H1 (cell line): ENCODE measurements at regions not wholly inside any gene's neighbourhood (a gene's known extent, or its start where the extent isn't known, plus 50 kb on each side); places are given as distances from the start of the nearest gene placed in this dataset.

Source experiments
- CTCF ChIA-PET: fragments of 300-600 bp; sonication (Branson Sonifier 250); formaldehyde crosslinking; loops from one replicate; lab custom pipeline; 2021; ENCODE audit not compliant: partially characterized antibody; lab: Charles Lee
- POLR2A ChIA-PET: fragments of 300-600 bp; sonication (Branson Sonifier 250); formaldehyde crosslinking; loops from one replicate; lab custom pipeline; 2021; ENCODE audit warnings: inconsistent platforms; ENCODE audit not compliant: partially characterized antibody; lab: Charles Lee
- DNase-seq, 2 experiments: peaks; one replicate each; pipeline versions ENCODE4 v3.0.0 to v3.0.0-alpha.2; 2010 to 2022; ENCODE audit warnings: low spot score in 2 of 2, low read depth in 1 of 2, mixed read lengths in 1 of 2
- FAIRE-seq: peaks from 2 replicates; lab custom pipeline; 2011; peaks lifted over from hg19 to GRCh38; lab: Jason Lieb, UNC
- H2AFZ ChIP-seq: 2 replicates; pipeline ENCODE4 v1.8.1; 2012; ENCODE audit warnings: low read length, inconsistent platforms
- H2AK5ac ChIP-seq: 2 replicates; pipeline ENCODE4 v1.6.1; 2013; ENCODE audit warnings: low read depth, low read length
- H2BK120ac ChIP-seq: replicated peaks from 2 replicates; pipeline ENCODE3; 2013; ENCODE audit warnings: low read depth, low read length, inconsistent platforms
- H2BK12ac ChIP-seq: 2 replicates; pipeline ENCODE4 v1.6.1; 2013; ENCODE audit warnings: low read depth, low read length
- H2BK15ac ChIP-seq: 2 replicates; pipeline ENCODE4 v1.6.1; 2013; ENCODE audit warnings: low read length
- H2BK20ac ChIP-seq: 2 replicates; pipeline ENCODE4 v1.6.1; 2013; ENCODE audit warnings: low read length
- H2BK5ac ChIP-seq: 2 replicates; pipeline ENCODE4 v1.6.1; 2013; ENCODE audit warnings: low read depth, low read length
- H3K14ac ChIP-seq: 2 replicates; pipeline ENCODE4 v1.6.1; 2013; ENCODE audit warnings: inconsistent platforms; ENCODE audit not compliant: insufficient read length
- H3K18ac ChIP-seq: 2 replicates; pipeline ENCODE4 v1.6.1; 2013; ENCODE audit warnings: low read length; ENCODE audit errors: extremely low read depth
- H3K23ac ChIP-seq: 2 replicates; pipeline ENCODE4 v1.6.1; 2013; ENCODE audit warnings: inconsistent platforms; ENCODE audit not compliant: insufficient read length
- H3K23me2 ChIP-seq: 2 replicates; pipeline ENCODE4 v1.6.1; 2013; ENCODE audit warnings: low read depth, low read length
- H3K27ac ChIP-seq: 2 replicates; pipeline ENCODE4 v1.6.1; 2011; ENCODE audit warnings: low read depth, low read length, inconsistent platforms
- H3K27me3 ChIP-seq, 4 experiments: replicated peaks in 1 of 4; 1 replicate in 1 of 4; 2 replicates in 3 of 4; pipeline versions ENCODE4 v1.6.1 to v1.8.1; 2011 to 2013; ENCODE audit warnings: low read length in 3 of 4, mild to moderate bottlenecking in 3 of 4, inconsistent platforms in 2 of 4, mixed read lengths in 2 of 4, moderate library complexity in 1 of 4; ENCODE audit not compliant: control insufficient read depth in 3 of 4, insufficient read depth in 3 of 4; ENCODE audit errors: extremely low read depth in 1 of 4
- H3K36me3 ChIP-seq, 4 experiments: 2 replicates each; pipeline versions ENCODE4 v1.6.1 to v1.8.1; 2011 to 2013; ENCODE audit warnings: mild to moderate bottlenecking in 4 of 4, low read length in 3 of 4, moderate library complexity in 2 of 4, control low read depth in 1 of 4, inconsistent platforms in 1 of 4; ENCODE audit not compliant: insufficient read depth in 4 of 4, control insufficient read depth in 2 of 4
- H3K4ac ChIP-seq: replicated peaks from 2 replicates; pipeline ENCODE3; 2013; ENCODE audit warnings: low read length, low read depth, mixed read lengths, inconsistent platforms; ENCODE audit not compliant: insufficient read length
- H3K4me1 ChIP-seq, 4 experiments: replicated peaks in 1 of 4; 1 replicate in 1 of 4; 2 replicates in 3 of 4; pipeline versions ENCODE4 v1.6.1 to v1.8.1; 2011 to 2013; ENCODE audit warnings: low read length in 3 of 4, inconsistent platforms in 2 of 4, mixed read lengths in 1 of 4; ENCODE audit not compliant: insufficient read depth in 4 of 4, control insufficient read depth in 3 of 4
- H3K4me2 ChIP-seq, 2 experiments: 2 replicates each; pipeline versions ENCODE4 v1.6.1 to v1.8.1; 2011 to 2013; ENCODE audit warnings: low read depth in 2 of 2, low read length in 2 of 2, control low read depth in 1 of 2, inconsistent platforms in 1 of 2, mild to moderate bottlenecking in 1 of 2; ENCODE audit not compliant: insufficient read depth in 1 of 2
- H3K4me3 ChIP-seq, 4 experiments: fragments of 200-600, 300-600 bp in 1 of 4; sonication (generic), shearing (Covaris generic), sonication (Bioruptor Twin) in 1 of 4; 2 replicates each; pipeline versions ENCODE4 v1.5.1 to v1.8.1; 2011 to 2016; ENCODE audit warnings: low read length in 4 of 4, low read depth in 3 of 4, control low read depth in 2 of 4, inconsistent platforms in 2 of 4, mild to moderate bottlenecking in 2 of 4, mixed read lengths in 1 of 4, moderate library complexity in 1 of 4; ENCODE audit not compliant: insufficient read depth in 2 of 4; ENCODE audit errors: extremely low read depth in 1 of 4
- H3K56ac ChIP-seq: replicated peaks from 2 replicates; pipeline ENCODE3; 2013; ENCODE audit warnings: low read depth, mild to moderate bottlenecking, mixed read lengths, low read length, inconsistent platforms; ENCODE audit not compliant: insufficient read length
- H3K79me1 ChIP-seq: 2 replicates; pipeline ENCODE4 v1.6.1; 2013; ENCODE audit warnings: low read depth, low read length, control low read depth
- H3K79me2 ChIP-seq, 2 experiments: 2 replicates each; pipeline versions ENCODE4 v1.6.1 to v1.8.1; 2012 to 2013; ENCODE audit warnings: low read length in 2 of 2, mild to moderate bottlenecking in 2 of 2, inconsistent platforms in 1 of 2; ENCODE audit not compliant: insufficient read depth in 2 of 2, control insufficient read depth in 1 of 2
- H3K9ac ChIP-seq, 4 experiments: replicated peaks in 1 of 4; 1 replicate in 1 of 4; 2 replicates in 3 of 4; pipeline versions ENCODE4 v1.6.1 to v1.8.1; 2011 to 2013; ENCODE audit warnings: low read depth in 3 of 4, low read length in 3 of 4, control low read depth in 2 of 4, mild to moderate bottlenecking in 2 of 4, moderate library complexity in 2 of 4, inconsistent platforms in 1 of 4; ENCODE audit errors: extremely low read depth in 1 of 4
- H3K9me3 ChIP-seq, 2 experiments: 2 replicates each; pipeline versions ENCODE4 v1.6.1 to v1.8.1; 2012 to 2013; ENCODE audit warnings: mild to moderate bottlenecking in 2 of 2, moderate library complexity in 2 of 2, control low read depth in 1 of 2, inconsistent platforms in 1 of 2, low read depth in 1 of 2, low read length in 1 of 2, mixed read lengths in 1 of 2; ENCODE audit not compliant: insufficient read depth in 2 of 2
- H4K20me1 ChIP-seq, 2 experiments: replicated peaks in 1 of 2; 2 replicates each; pipeline versions ENCODE3 to v1.8.1; 2011 to 2013; ENCODE audit warnings: inconsistent platforms in 2 of 2, low read length in 2 of 2, mild to moderate bottlenecking in 1 of 2; ENCODE audit not compliant: insufficient read depth in 2 of 2, control insufficient read depth in 1 of 2
- H4K5ac ChIP-seq: 2 replicates; pipeline ENCODE4 v1.6.1; 2013; ENCODE audit warnings: low read length, low read depth, mixed read lengths, inconsistent platforms; ENCODE audit not compliant: insufficient read length
- H4K8ac ChIP-seq: 2 replicates; pipeline ENCODE4 v1.8.0; 2013; ENCODE audit warnings: mild to moderate bottlenecking, moderate library complexity, low read length, inconsistent platforms; ENCODE audit not compliant: insufficient read depth; ENCODE audit errors: extremely low read depth
- H4K91ac ChIP-seq: replicated peaks from 2 replicates; pipeline ENCODE3; 2013; ENCODE audit warnings: low read length, mixed read lengths, inconsistent platforms; ENCODE audit not compliant: insufficient read length
- ATF2 ChIP-seq: IDR thresholded peaks from 2 replicates; pipeline ENCODE4 v1.6.1; 2012; ENCODE audit warnings: low read length, inconsistent platforms
- CTBP2 ChIP-seq: IDR thresholded peaks from 2 replicates; pipeline ENCODE4 v1.7.0; 2011; ENCODE audit warnings: borderline replicate concordance, mild to moderate bottlenecking, moderate library complexity, mixed read lengths, low read length; ENCODE audit not compliant: insufficient read depth, insufficient read length
- EGR1 ChIP-seq: IDR thresholded peaks from 2 replicates; pipeline ENCODE4 v1.6.1; 2011; ENCODE audit warnings: low read depth, low read length, borderline replicate concordance
- EP300 ChIP-seq, 2 experiments: IDR thresholded peaks; 1 replicate in 1 of 2; 2 replicates in 1 of 2; pipeline ENCODE4 v1.6.1; 2011 to 2012; ENCODE audit warnings: low read depth in 2 of 2, low read length in 2 of 2, mild to moderate bottlenecking in 2 of 2, borderline replicate concordance in 1 of 2, inconsistent platforms in 1 of 2, moderate library complexity in 1 of 2
- JUN ChIP-seq: IDR thresholded peaks from 2 replicates; pipeline ENCODE4 v1.6.1; 2011; ENCODE audit warnings: low read depth, mild to moderate bottlenecking, improper control_type of control experiment, low read length
- POLR2A ChIP-seq, 2 experiments: IDR thresholded peaks; 1 replicate in 1 of 2; 2 replicates in 1 of 2; pipeline ENCODE4 v1.6.1; 2011; ENCODE audit warnings: low read depth in 2 of 2, low read length in 2 of 2, mild to moderate bottlenecking in 2 of 2; ENCODE audit errors: control extremely low read depth in 1 of 2
- RBBP5 ChIP-seq: IDR thresholded peaks from 2 replicates; pipeline ENCODE4 v1.7.1; 2012; ENCODE audit warnings: low read depth, mild to moderate bottlenecking, inconsistent platforms, low read length, moderate library complexity, borderline replicate concordance
- RFX5 ChIP-seq: IDR thresholded peaks from 2 replicates; pipeline ENCODE4 v1.6.1; 2011; ENCODE audit warnings: low read depth, low read length, improper control_type of control experiment, borderline replicate concordance
- USF2 ChIP-seq: IDR thresholded peaks from 2 replicates; pipeline ENCODE4 v1.6.1; 2011; ENCODE audit warnings: low read length, improper control_type of control experiment
- ZNF274 ChIP-seq: IDR thresholded peaks from 2 replicates; pipeline ENCODE4 v1.7.0; 2012; ENCODE audit warnings: low read length, borderline replicate concordance; ENCODE audit errors: extremely low read depth
- whole genome bisulfite sequencing, 2 experiments: shearing (Covaris generic) in 1 of 2; methylation state at CpG; one replicate each; pipeline versions ENCODE4 v1.1.6 to v1.1.7; 2013 to 2015; ENCODE audit warnings: low lambda C conversion rate in 2 of 2, mixed read lengths in 2 of 2, inconsistent platforms in 1 of 2, low coverage in 1 of 2, missing lambda C conversion rate in 1 of 2; ENCODE audit not compliant: insufficient replicate concordance in 2 of 2, insufficient coverage in 1 of 2, insufficient read length in 1 of 2; ENCODE audit errors: extremely low coverage in 1 of 2, missing lambda C conversion rate in 1 of 2; 5-methylcytosine and 5-hydroxymethylcytosine counted together

GRCh38 chr13:86737334-86737932 lies 933.7 kb upstream of the SLITRK5 start:
- no peak overlapping the region for H4K8ac ChIP-seq
- no peaks in the 10 kb centered on the region for H3K4me1 ChIP-seq
- H3K9ac ChIP-seq: no peak overlapping the region
- no peak overlapping the region for H2AFZ ChIP-seq
- H3K4me3 ChIP-seq: no peak overlapping the region
- H4K5ac ChIP-seq: no peak overlapping the region
- H3K9me3 ChIP-seq: 0 out of 4 replicates have a peak, but pooled peaks cover 0 to 6% of the 10 kb centered on the region in 2 experiments
- no peak overlapping the region for H2BK15ac ChIP-seq
- no peaks in the 10 kb centered on the region for H3K36me3 ChIP-seq
- no peak overlapping the region for H2BK20ac ChIP-seq
- no peak overlapping the region for H2BK5ac ChIP-seq
- H3K27ac ChIP-seq: no peak overlapping the region
- no peaks in the 10 kb centered on the region for H3K23me2 ChIP-seq
- H3K27me3 ChIP-seq: no peaks in the 10 kb centered on the region
- ChIA-PET POLR2A (no interaction called here), CTCF (no interaction called here)
- H3K4ac ChIP-seq: no peak overlapping the region
- H3K23ac ChIP-seq: no peak overlapping the region
- FAIRE-seq (no peak), DNase-seq (no peak)
- H3K56ac ChIP-seq: no peak overlapping the region
- H3K14ac ChIP-seq: no peak overlapping the region
- no peak overlapping the region for H4K91ac ChIP-seq
- no peak overlapping the region for H3K18ac ChIP-seq
- H3K4me2 ChIP-seq: no peak overlapping the region
- 94% methylated on average over 1 of the region's 1 CpG; no CpG with 5 or more reads in 1 of the 2 experiments for WGBS, 2 experiments
- H3K79me1 ChIP-seq: no peaks in the 10 kb centered on the region
- no peaks in the 10 kb centered on the region for H3K79me2 ChIP-seq
- H2BK120ac ChIP-seq: no peak overlapping the region
- no peak overlapping the region for H2BK12ac ChIP-seq
- no peak overlapping the region for H2AK5ac ChIP-seq
- no peaks in the 10 kb centered on the region for H4K20me1 ChIP-seq
- TF ChIP-seq EGR1 (no peak), POLR2A (IDR thresholded peaks at IDR 0.05; ENCODE audit: control extremely low read depth in 1 of 2, low read depth in 2 of 2, low read length in 2 of 2) (no peak), JUN (no peak), ZNF274 (no peak), ATF2 (no peak), RFX5 (no peak), EP300 (IDR thresholded peaks at IDR 0.05; ENCODE audit: borderline replicate concordance in 1 of 2, low read depth in 2 of 2, low read length in 2 of 2) (no peak), USF2 (no peak), CTBP2 (no peak), RBBP5 (no peak)
